Cardiac muscle cell (in vitro differentiated cells and primary cell): ENCODE measurements at regions not wholly inside any gene's neighbourhood (a gene's known extent, or its start where the extent isn't known, plus 50 kb on each side); places are given as distances from the start of the nearest gene placed in this dataset.
"Not testable (repeated sequence)": the region's sequence is repeated elsewhere in the genome, so short reads cannot be mapped to it uniquely, and the experiment has no call there.

ENCODE experiments used
- DNase-seq, 2 donors: peaks; one replicate each; pipeline versions ENCODE4 v3.0.0 to v3.0.0-alpha.2; 2010 to 2017; ENCODE audit warnings: low read depth in 1 of 2, low spot score in 1 of 2
- H3K27ac ChIP-seq: fragments of 200-600 bp; sonication (generic); 2 replicates; pipeline ENCODE4 v1.5.1; 2016
- H3K27me3 ChIP-seq: fragments of 200-600 bp; sonication (generic); 2 replicates; pipeline ENCODE4 v1.6.0; 2016; ENCODE audit warnings: control low read depth
- H3K36me3 ChIP-seq: fragments of 200-600 bp; sonication (generic); 2 replicates; pipeline ENCODE4 v1.5.1; 2016; ENCODE audit warnings: control low read depth
- H3K4me1 ChIP-seq: fragments of 200-600 bp; sonication (generic); 2 replicates; pipeline ENCODE4 v1.8.1; 2017; ENCODE audit warnings: low read depth, mild to moderate bottlenecking, mixed run types
- H3K4me3 ChIP-seq: fragments of 200-600 bp; sonication (generic); 2 replicates; pipeline ENCODE4 v1.5.1; 2016; ENCODE audit warnings: mild to moderate bottlenecking
- H3K9me3 ChIP-seq: fragments of 200-600 bp; sonication (generic); 2 replicates; pipeline ENCODE4 v1.5.1; 2017; ENCODE audit warnings: low read depth, mild to moderate bottlenecking, control low read depth
- TF ChIP-seq, protein P1 (sequence below): IDR thresholded peaks from 2 replicates; pipeline ENCODE4 v1.5.1; 2012; ENCODE audit warnings: low read depth, mild to moderate bottlenecking, low read length

DNA sequence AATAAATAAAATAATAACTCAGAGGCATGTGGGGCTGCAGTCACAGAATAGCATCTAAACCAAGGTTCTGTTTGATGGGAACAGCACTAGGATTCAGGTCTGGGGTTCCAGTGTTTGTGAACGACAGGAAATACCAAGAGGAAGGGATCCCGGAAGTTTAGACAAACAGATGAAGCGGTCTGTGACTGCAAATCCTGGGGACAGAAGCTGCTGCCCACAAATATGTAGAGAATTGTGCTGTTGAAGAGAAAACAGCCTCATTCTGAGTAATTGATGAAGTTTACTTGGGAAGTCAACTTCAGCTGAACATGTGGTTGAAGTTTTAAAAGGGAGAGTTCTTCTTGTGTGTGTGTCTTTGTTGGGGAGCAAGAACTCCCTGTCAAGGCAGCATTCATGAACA is 98.4 kb upstream of the TBX5 start:
- TF ChIP-seq, protein P1, sequence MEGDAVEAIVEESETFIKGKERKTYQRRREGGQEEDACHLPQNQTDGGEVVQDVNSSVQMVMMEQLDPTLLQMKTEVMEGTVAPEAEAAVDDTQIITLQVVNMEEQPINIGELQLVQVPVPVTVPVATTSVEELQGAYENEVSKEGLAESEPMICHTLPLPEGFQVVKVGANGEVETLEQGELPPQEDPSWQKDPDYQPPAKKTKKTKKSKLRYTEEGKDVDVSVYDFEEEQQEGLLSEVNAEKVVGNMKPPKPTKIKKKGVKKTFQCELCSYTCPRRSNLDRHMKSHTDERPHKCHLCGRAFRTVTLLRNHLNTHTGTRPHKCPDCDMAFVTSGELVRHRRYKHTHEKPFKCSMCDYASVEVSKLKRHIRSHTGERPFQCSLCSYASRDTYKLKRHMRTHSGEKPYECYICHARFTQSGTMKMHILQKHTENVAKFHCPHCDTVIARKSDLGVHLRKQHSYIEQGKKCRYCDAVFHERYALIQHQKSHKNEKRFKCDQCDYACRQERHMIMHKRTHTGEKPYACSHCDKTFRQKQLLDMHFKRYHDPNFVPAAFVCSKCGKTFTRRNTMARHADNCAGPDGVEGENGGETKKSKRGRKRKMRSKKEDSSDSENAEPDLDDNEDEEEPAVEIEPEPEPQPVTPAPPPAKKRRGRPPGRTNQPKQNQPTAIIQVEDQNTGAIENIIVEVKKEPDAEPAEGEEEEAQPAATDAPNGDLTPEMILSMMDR, result no peak
- Histone ChIP-seq H3K36me3 (no peaks in the 10 kb centered on the region), H3K27ac (no peak overlapping the region), H3K27me3 (no peaks in the 10 kb centered on the region), H3K9me3 (no peaks in the 10 kb centered on the region), H3K4me3 (no peak overlapping the region), H3K4me1 (peaks cover 14% of the 10 kb centered on the region)
- DNase-seq, result no peak

DNA sequence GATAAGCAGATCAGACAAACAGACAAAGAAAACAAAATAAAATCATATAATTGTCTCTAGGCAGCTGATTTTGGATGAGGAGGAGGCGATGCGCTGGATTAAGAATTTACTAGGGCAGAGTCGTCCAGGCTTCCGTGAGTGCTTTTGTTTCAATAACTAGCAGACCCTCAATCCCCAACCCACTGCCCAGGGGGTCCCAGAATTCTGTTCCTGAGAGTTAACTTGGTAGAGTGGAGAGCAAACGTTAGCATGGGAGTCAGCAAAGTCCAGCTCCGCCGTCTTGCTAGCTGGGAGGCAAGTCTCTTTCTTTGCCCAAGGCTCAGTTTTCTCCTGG is 95.5 kb upstream of the TBX5 start:
- H3K27me3 ChIP-seq, result no peaks in the 10 kb centered on the region
- peaks cover 10% of the 10 kb centered on the region for H3K4me1 ChIP-seq
- no peaks in the 10 kb centered on the region for H3K9me3 ChIP-seq
- H3K4me3 ChIP-seq, result no peak overlapping the region
- no peak for DNase-seq
- H3K36me3 ChIP-seq, result no peaks in the 10 kb centered on the region
- TF ChIP-seq, protein P1, result no peak
- no peak overlapping the region for H3K27ac ChIP-seq

DNA sequence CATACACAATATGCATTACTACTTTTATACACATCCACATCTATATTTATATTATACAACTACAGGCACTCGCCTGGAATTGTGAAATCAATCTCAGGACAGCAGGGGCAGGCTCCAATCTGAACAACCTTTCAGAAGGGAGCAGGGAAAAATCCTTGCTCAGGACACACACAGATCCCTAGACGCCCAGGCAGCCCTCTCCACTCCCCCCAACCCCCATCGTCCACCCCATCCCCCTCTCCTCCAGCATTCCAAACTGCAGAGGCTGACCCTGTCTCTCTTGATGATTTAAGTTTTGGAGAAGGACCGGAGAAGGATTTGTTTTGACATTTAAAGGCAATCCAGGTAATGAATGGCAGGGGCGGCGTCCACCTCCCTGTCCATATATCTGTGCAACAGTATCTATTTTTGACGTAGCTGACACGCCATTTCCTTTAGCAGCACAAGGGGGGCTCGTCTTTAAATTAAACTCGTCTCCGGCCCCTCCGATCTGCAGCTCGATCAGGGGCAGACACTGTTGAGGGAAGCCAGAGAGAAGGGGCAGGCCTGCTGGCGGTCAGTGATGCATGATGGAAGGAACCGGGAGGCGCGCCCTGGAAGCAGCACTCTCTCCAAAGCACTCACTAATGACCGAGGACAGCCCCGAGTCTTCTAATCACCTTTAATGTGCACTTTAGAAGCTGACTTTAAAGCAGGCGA is 95.0 kb upstream of the TBX5 start:
- Histone ChIP-seq H3K4me3 (no peak overlapping the region), H3K27ac (no peak overlapping the region), H3K4me1 (peaks cover 10% of the 10 kb centered on the region), H3K27me3 (peaks cover 5% of the 10 kb centered on the region), H3K36me3 (no peaks in the 10 kb centered on the region), H3K9me3 (no peaks in the 10 kb centered on the region)
- peak in 1 of 2 donors; percentile 33 for DNase-seq
- TF ChIP-seq, protein P1, result no peak

DNA sequence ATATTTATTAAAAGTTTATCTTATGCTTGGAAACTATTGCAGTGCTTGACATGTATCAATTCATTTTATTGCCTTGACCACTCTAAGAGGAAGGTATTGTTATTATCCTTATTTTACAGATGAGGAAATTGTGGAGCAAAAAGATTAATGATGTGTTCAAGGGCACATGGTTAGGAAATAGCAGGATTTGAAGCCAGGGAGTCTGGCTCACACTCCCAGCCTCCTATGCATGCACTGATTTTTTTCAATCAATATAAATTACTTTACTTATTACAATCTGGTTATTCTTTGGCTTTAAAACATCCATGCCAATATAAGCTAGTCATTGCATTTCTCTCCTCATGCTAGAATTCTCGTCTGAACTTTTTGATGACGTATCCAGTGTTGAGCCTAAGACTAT is 94.2 kb upstream of the TBX5 start:
- Histone ChIP-seq H3K4me3 (no peak overlapping the region), H3K4me1 (peaks cover 10% of the 10 kb centered on the region), H3K36me3 (no peaks in the 10 kb centered on the region), H3K27me3 (peaks cover 10% of the 10 kb centered on the region), H3K27ac (no peak overlapping the region), H3K9me3 (no peaks in the 10 kb centered on the region)
- DNase-seq, result no peak
- TF ChIP-seq, protein P1, result no peak

DNA sequence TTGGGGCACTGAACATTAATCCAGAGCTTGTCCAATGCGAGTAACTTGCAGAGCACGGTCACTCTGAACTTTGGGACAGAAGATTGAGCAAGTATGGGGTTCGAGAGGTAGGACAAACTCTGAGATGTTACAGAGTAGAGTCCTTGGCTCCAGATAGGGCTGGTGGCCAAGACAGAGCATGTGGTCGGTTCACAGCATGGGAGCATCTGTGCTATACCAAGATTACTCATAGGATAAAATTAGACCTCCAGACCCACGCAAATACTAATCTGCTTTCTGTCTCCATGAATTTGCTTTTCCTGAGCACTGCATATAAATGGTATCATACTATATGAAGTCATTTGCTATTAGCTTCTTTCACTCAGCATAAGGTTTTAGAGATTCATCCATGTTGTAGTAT is 93.4 kb upstream of the TBX5 start:
- H3K4me3 ChIP-seq, result no peak overlapping the region
- no peak overlapping the region for H3K27ac ChIP-seq
- H3K36me3 ChIP-seq, result no peaks in the 10 kb centered on the region
- H3K9me3 ChIP-seq, result no peaks in the 10 kb centered on the region
- peaks cover 10% of the 10 kb centered on the region for H3K4me1 ChIP-seq
- peaks cover 17% of the 10 kb centered on the region for H3K27me3 ChIP-seq
- DNase-seq, result peak in 1 of 2 donors; percentile 13
- TF ChIP-seq, protein P1, result no peak

DNA sequence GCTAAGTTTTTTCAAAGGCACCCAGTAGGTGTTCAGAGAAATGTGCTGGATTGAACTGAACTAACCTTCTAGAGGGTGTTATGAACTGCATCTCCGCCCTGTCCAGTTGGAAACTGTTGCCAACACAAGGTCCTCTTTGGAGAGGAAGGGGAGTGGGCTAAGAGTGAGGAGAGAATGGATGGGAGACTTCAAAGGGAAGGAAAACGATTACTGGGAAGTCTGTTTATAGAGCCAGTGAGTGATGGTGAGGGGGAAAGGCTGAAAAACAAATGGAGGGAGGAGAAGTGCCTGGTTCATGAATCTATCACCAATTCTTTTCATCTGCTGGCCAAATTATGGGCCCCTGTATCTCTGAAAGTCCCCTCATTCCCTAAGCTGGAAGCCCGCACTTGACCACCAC is 86.0 kb upstream of the TBX5 start:
- Histone ChIP-seq H3K9me3 (no peaks in the 10 kb centered on the region), H3K4me1 (no peaks in the 10 kb centered on the region), H3K27me3 (peaks cover 75% of the 10 kb centered on the region), H3K36me3 (no peaks in the 10 kb centered on the region), H3K4me3 (no peak overlapping the region), H3K27ac (no peak overlapping the region)
- TF ChIP-seq, protein P1, result no peak
- no peak for DNase-seq

DNA sequence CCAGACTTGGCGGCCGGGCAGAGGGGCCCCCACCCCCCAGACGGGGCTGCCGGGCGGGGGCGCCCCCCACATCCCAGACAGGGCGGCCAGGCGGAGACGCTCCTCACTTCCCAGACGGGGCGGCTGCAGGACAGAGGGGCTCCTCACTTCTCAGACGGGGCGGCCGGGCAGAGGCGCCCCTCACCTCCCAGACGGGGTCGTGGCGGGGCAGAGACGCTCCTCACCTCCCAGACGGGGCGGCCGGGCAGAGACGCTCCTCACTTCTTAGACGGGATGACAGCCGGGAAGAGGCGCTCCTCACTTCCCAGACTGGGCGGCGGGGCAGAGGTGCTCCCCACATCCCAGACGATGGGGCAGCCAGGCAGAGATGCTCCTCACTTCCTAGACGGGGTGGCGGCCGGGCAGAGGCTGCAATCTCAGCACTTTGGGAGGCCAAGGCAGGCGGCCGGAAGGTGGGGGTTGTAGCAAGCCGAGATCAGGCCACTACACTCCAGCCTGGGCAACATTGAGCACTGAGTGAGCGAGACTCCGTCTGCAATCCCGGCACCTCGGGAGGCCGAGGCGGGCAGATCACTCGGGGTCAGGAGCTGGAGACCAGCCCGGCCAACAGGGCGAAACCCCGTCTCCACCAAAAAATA is 79.0 kb upstream of the TBX5 start:
- H3K4me1 ChIP-seq, H3K9me3 ChIP-seq: not testable (repeated sequence)
- peaks cover 67% of the 10 kb centered on the region for H3K27me3 ChIP-seq

More for the DNA sequence above, 79.0 kb upstream of the TBX5 start:
- not testable (repeated sequence) for H3K4me3 ChIP-seq, H3K36me3 ChIP-seq, DNase-seq, H3K27ac ChIP-seq
